ENCODE measurements at regions not wholly inside any gene's neighbourhood (a gene's known extent, or its start where the extent isn't known, plus 50 kb on each side); places are given as distances from the start of the nearest gene placed in this dataset.

DNA sequence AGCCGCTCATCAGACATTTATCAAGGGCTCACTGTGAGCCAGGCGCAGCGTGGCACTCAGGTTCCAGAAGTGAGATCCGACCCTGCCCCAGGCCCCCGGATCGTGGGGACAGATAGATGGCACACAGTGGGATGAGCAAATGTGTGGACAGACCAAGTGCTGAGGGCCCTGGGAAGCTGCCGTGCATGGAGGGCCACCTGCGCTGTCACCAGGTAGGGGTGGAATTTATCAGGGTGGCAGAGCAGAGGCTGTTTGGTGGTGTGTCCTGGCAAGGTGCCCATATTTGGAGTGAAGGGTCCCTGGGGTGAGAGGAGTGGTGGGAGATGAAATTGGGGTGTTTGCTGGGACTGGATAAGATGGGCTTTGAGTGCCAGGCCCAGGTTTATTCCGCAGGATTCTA is 92.8 kb upstream of the HS6ST1 start:
- H3K9me3 ChIP-seq: no peaks in the 10 kb centered on the region
- no peaks in the 10 kb centered on the region for H3K4me1 ChIP-seq
- WGBS, 3 donors: 87 to 95% (median 91%) methylated on average over 9 of the region's 9 CpGs
- TF ChIP-seq, protein P1, sequence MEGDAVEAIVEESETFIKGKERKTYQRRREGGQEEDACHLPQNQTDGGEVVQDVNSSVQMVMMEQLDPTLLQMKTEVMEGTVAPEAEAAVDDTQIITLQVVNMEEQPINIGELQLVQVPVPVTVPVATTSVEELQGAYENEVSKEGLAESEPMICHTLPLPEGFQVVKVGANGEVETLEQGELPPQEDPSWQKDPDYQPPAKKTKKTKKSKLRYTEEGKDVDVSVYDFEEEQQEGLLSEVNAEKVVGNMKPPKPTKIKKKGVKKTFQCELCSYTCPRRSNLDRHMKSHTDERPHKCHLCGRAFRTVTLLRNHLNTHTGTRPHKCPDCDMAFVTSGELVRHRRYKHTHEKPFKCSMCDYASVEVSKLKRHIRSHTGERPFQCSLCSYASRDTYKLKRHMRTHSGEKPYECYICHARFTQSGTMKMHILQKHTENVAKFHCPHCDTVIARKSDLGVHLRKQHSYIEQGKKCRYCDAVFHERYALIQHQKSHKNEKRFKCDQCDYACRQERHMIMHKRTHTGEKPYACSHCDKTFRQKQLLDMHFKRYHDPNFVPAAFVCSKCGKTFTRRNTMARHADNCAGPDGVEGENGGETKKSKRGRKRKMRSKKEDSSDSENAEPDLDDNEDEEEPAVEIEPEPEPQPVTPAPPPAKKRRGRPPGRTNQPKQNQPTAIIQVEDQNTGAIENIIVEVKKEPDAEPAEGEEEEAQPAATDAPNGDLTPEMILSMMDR (IDR thresholded peaks at IDR 0.05): no peak
- peak in 1 of 2 donors; percentile 9 for DNase-seq
- no peak overlapping the region for H3K27ac ChIP-seq
- ATAC-seq: no peak
- no peaks in the 10 kb centered on the region for H3K36me3 ChIP-seq (ENCODE audit: insufficient read depth in 1 of 2, low read depth in 1 of 2)
- no peaks in the 10 kb centered on the region for H3K27me3 ChIP-seq (ENCODE audit: insufficient read depth in 3 of 3, low read length in 2 of 3)
- no peak overlapping the region for H3K4me3 ChIP-seq
- intact Hi-C loops (cut with DNase I): no loop called here

- no peak overlapping the region for H3K27ac ChIP-seq
- intact Hi-C loops (cut with DNase I): no loop called here
- WGBS, 3 donors: 83 to 91% (median 90%) methylated on average over 7 of the region's 7 CpGs
- H3K27me3 ChIP-seq (ENCODE audit: insufficient read depth in 3 of 3, low read length in 2 of 3): no peaks in the 10 kb centered on the region
- ATAC-seq (no peak), DNase-seq (peak in 1 of 2 donors; percentile 16)
- no peaks in the 10 kb centered on the region for H3K4me1 ChIP-seq
- H3K9me3 ChIP-seq: no peaks in the 10 kb centered on the region
- no peaks in the 10 kb centered on the region for H3K36me3 ChIP-seq (ENCODE audit: insufficient read depth in 1 of 2, low read depth in 1 of 2)
- TF ChIP-seq, protein P1 (IDR thresholded peaks at IDR 0.05): no peak
- H3K4me3 ChIP-seq: no peak overlapping the region
Measured at GRCh38 chr2:128412181-128412871, 93.7 kb upstream of the HS6ST1 start.

- TF ChIP-seq, protein P1 (IDR thresholded peaks at IDR 0.05): no peak
- intact Hi-C loops (cut with DNase I): no loop called here
- H3K27ac ChIP-seq: no peak overlapping the region
- WGBS, 3 donors: 83 to 94% (median 91%) methylated on average over 10 of the region's 10 CpGs
- DNase-seq: peak in 1 of 2 donors; percentile 14
- ATAC-seq: no peak
- no peaks in the 10 kb centered on the region for H3K9me3 ChIP-seq
- H3K36me3 ChIP-seq (ENCODE audit: insufficient read depth in 1 of 2, low read depth in 1 of 2): no peaks in the 10 kb centered on the region
- H3K4me3 ChIP-seq: no peak overlapping the region
- no peaks in the 10 kb centered on the region for H3K4me1 ChIP-seq
- H3K27me3 ChIP-seq (ENCODE audit: insufficient read depth in 3 of 3, low read length in 2 of 3): no peaks in the 10 kb centered on the region
Measured at GRCh38 chr2:128413014-128413717, 94.5 kb upstream of the HS6ST1 start.

DNA sequence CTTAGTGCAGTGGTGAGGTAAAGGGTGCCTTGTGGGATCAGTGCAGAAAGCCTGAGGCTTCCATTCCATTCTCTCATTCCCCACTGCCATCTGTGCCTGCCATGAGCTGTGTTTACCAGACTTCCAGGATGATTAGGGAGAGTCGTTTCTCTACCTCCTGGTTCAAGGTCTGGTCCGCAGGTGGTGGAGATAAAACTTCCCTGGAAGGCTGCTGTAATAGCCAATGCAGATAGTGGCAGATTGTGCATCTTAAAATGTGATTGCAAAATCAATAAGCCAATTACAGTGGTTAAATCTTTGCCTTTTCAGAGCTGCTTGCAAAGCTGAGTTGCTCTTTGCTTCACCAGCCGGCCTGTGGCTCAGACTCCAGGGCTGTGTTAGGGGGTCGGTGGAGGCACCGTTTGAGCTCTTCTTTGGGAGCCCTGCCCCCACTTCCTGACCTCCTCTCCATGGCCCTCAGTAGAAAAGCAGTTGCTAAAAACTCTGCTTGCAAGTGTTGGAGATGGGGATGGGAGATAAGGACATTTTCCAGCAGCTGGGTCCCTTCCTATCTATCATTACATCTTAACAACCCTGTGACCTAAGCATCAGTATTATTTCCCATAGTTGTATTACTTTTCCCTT is 95.2 kb upstream of the HS6ST1 start:
- TF ChIP-seq, protein P1 (IDR thresholded peaks at IDR 0.05): no peak
- peak in 1 of 2 donors; percentile 11 for DNase-seq
- intact Hi-C loops (cut with DNase I): no loop called here

More for the DNA sequence above, 95.2 kb upstream of the HS6ST1 start:
- Histone ChIP-seq H3K9me3 (no peaks in the 10 kb centered on the region), H3K27me3 (ENCODE audit: insufficient read depth in 3 of 3, low read length in 2 of 3) (no peaks in the 10 kb centered on the region), H3K36me3 (ENCODE audit: insufficient read depth in 1 of 2, low read depth in 1 of 2) (no peaks in the 10 kb centered on the region), H3K4me1 (no peaks in the 10 kb centered on the region), H3K27ac (no peak overlapping the region), H3K4me3 (no peak overlapping the region)
- ATAC-seq: no peak
- 46 to 50% (median 48%) methylated on average over 5 of the region's 5 CpGs for WGBS, 3 donors

Data from psoas muscle (tissue), 7 donors.